ENCODE measurements at regions not wholly inside any gene's neighbourhood (a gene's known extent, or its start where the extent isn't known, plus 50 kb on each side); places are given as distances from the start of the nearest gene placed in this dataset.

DNA sequence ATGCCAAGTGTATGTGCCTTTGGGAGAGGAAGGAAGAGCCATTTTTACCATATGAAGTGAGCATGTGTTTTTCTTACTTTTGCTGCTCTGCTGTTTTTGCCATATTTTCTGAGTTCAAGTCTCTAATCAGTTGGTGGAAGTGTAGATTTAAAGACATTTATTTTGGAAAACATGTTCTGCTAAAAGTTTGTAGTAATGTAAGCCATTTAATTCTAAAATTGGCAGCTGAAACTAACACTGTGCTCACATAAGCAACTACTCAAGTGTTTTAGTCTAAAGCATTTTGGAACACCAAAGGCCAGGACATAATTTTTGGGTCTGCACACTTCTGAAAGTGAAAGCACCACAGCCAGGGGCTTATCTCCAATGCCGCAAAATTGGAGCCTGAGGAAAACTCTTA lies 363.4 kb upstream of the ZNF608 start:
- no peaks in the 10 kb centered on the region for H3K27me3 Mint-ChIP-seq (ENCODE audit: low read depth)
- no peak overlapping the region for H3K4me3 Mint-ChIP-seq
- H3K36me3 Mint-ChIP-seq (ENCODE audit: low read depth): peaks cover 5% of the 10 kb centered on the region
- H3K9me3 Mint-ChIP-seq: peaks cover 8% of the 10 kb centered on the region
- no peak overlapping the region for H3K27ac Mint-ChIP-seq (ENCODE audit: unreplicated experiment)
- peaks cover 17% of the 10 kb centered on the region for H3K4me1 Mint-ChIP-seq
- DNase-seq (ENCODE audit: low read depth, low spot score): no peak
- no peak for TF ChIP-seq CTCF (conservative IDR thresholded peaks at IDR 0.05)

DNA sequence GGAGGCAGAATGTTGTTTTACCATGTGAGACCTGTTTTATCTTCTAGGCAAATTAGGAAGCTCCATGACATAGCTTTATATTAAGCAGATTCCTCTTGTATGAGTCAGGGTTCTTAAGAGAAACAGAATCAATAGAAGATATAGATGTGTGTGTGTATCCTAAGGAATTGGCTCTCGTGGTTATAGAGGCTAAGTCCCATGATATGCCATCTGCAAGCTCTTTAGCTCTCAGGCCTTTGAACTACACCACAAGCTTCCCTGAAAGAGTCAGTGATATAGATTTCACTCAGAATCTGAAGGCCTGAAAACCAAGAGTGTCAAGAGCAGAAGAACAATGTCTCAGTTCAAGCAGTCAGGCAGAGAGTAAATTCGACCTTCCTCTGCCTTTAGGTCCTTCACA lies 365.8 kb upstream of the ZNF608 start:
- no peaks in the 10 kb centered on the region for H3K27me3 Mint-ChIP-seq (ENCODE audit: low read depth)
- peaks cover 8% of the 10 kb centered on the region for H3K9me3 Mint-ChIP-seq
- H3K4me1 Mint-ChIP-seq: peaks cover 17% of the 10 kb centered on the region
- H3K4me3 Mint-ChIP-seq: no peak overlapping the region
- H3K27ac Mint-ChIP-seq (ENCODE audit: unreplicated experiment): no peak overlapping the region
- DNase-seq (ENCODE audit: low read depth, low spot score): no peak
- no peak for TF ChIP-seq CTCF (conservative IDR thresholded peaks at IDR 0.05)
- H3K36me3 Mint-ChIP-seq (ENCODE audit: low read depth): peaks cover 8% of the 10 kb centered on the region

DNA sequence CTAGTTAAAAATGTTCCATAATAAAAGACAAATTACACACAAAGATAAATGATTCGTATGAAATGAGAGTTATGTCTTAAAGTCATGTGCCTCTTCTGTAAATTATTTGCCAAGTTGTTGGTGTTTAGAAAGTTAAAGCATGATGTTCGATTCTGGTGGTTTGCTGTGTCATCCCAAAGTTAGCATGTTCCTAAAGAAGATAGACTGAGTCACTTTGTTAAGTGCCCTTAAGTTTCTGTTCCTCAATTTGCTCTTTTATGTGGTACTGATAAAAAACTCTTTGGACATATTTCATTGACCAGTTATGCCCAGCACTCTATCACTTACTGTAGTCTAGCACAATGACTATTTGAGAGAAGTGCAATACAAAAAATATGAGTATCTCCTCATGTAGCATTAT lies 366.9 kb upstream of the ZNF608 start:
- no peak for DNase-seq (ENCODE audit: low read depth, low spot score)
- Mint-ChIP-seq H3K27me3 (ENCODE audit: low read depth) (no peaks in the 10 kb centered on the region), H3K36me3 (ENCODE audit: low read depth) (peaks cover 10% of the 10 kb centered on the region), H3K4me1 (peaks cover 17% of the 10 kb centered on the region), H3K9me3 (peaks cover 13% of the 10 kb centered on the region), H3K27ac (ENCODE audit: unreplicated experiment) (no peak overlapping the region), H3K4me3 (no peak overlapping the region)
- no peak for TF ChIP-seq CTCF (conservative IDR thresholded peaks at IDR 0.05)

GRCh38 chr5:125115195-125115525 lies 368.7 kb upstream of the ZNF608 start:
- H3K27me3 Mint-ChIP-seq (ENCODE audit: low read depth): no peaks in the 10 kb centered on the region
- H3K9me3 Mint-ChIP-seq: peaks cover 14% of the 10 kb centered on the region
- peaks cover 10% of the 10 kb centered on the region for H3K36me3 Mint-ChIP-seq (ENCODE audit: low read depth)
- H3K27ac Mint-ChIP-seq (ENCODE audit: unreplicated experiment): no peak overlapping the region
- H3K4me3 Mint-ChIP-seq: no peak overlapping the region
- H3K4me1 Mint-ChIP-seq: peaks cover 11% of the 10 kb centered on the region
- DNase-seq (ENCODE audit: low read depth, low spot score): no peak
- TF ChIP-seq CTCF (conservative IDR thresholded peaks at IDR 0.05): no peak

DNA sequence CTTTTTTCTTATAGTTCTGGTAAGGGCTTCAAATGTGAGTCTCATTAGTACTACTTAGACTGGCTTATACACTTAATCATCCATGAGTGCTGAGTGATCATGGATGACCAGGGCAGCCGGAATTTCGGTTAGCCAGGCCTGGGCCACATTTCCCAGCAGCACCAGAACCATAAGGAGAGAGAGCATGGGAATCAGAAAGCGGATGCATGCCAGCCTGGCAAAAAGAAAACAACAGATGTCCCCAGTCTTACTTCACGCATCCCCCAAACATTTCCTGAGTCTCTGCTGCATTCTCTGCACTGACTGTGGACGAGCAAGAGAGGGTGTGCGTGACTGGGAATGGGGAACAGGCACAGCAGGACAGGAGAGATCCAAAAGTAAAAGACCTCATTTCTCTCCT lies 371.1 kb upstream of the ZNF608 start:
- H3K36me3 Mint-ChIP-seq (ENCODE audit: low read depth): peaks cover 5% of the 10 kb centered on the region
- peaks cover 6% of the 10 kb centered on the region for H3K4me1 Mint-ChIP-seq
- H3K4me3 Mint-ChIP-seq: no peak overlapping the region
- no peak for DNase-seq (ENCODE audit: low read depth, low spot score)
- no peak overlapping the region for H3K27ac Mint-ChIP-seq (ENCODE audit: unreplicated experiment)
- no peaks in the 10 kb centered on the region for H3K27me3 Mint-ChIP-seq (ENCODE audit: low read depth)
- no peak for TF ChIP-seq CTCF (conservative IDR thresholded peaks at IDR 0.05)
- peaks cover 5% of the 10 kb centered on the region for H3K9me3 Mint-ChIP-seq

GRCh38 chr5:125120012-125120411 lies 373.6 kb upstream of the ZNF608 start:
- peaks cover 5% of the 10 kb centered on the region for H3K36me3 Mint-ChIP-seq (ENCODE audit: low read depth)
- H3K9me3 Mint-ChIP-seq: peaks cover 5% of the 10 kb centered on the region
- no peak for TF ChIP-seq CTCF (conservative IDR thresholded peaks at IDR 0.05)
- peaks cover 8% of the 10 kb centered on the region for H3K4me1 Mint-ChIP-seq
- H3K27ac Mint-ChIP-seq (ENCODE audit: unreplicated experiment): no peak overlapping the region
- H3K4me3 Mint-ChIP-seq: no peak overlapping the region
- DNase-seq (ENCODE audit: low read depth, low spot score): no peak
- H3K27me3 Mint-ChIP-seq (ENCODE audit: low read depth): no peaks in the 10 kb centered on the region

All from neural crest cell (in vitro differentiated cells).